ENCODE measurements at regions not wholly inside any gene's neighbourhood (a gene's known extent, or its start where the extent isn't known, plus 50 kb on each side); places are given as distances from the start of the nearest gene placed in this dataset.

GRCh38 chr1:90798344-90798743 is 81.2 kb upstream of the BARHL2 start:
- H3K4me1 Mint-ChIP-seq (ENCODE audit: low read depth), result no peaks in the 10 kb centered on the region
- H3K27ac Mint-ChIP-seq, result no peak overlapping the region
- no peaks in the 10 kb centered on the region for H3K36me3 Mint-ChIP-seq (ENCODE audit: insufficient read depth)
- no peak overlapping the region for H3K4me3 Mint-ChIP-seq (ENCODE audit: low read depth)
- DNase-seq (ENCODE audit: low spot score, unreplicated experiment), result no peak
- TF ChIP-seq CTCF (IDR thresholded peaks at IDR 0.05; ENCODE audit: unreplicated experiment), result no peak
- H3K9me3 Mint-ChIP-seq (ENCODE audit: low read depth), result peaks cover 3% of the 10 kb centered on the region
- H3K27me3 Mint-ChIP-seq, result peaks cover 7% of the 10 kb centered on the region

DNA sequence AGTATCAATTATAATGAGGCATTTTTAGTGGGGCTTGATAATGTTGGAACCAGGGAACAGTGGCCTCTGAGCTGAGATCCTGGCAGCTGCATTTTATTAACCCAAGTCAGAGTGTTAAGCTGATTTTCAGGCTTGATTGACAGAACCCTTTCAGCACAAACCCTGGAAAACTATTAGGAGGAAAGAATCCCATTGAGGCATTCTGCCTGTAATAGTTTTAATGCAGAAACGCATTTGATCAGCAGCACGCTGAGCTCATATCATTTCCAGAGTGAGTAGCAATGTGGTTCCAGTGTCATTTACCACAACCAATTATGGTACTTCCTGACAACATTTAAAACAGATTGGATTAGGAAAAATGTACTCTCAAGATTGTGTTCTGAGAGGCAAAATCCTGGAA is 78.3 kb upstream of the BARHL2 start:
- TF ChIP-seq CTCF (IDR thresholded peaks at IDR 0.05; ENCODE audit: unreplicated experiment), result no peak
- Mint-ChIP-seq H3K4me1 (ENCODE audit: low read depth) (no peaks in the 10 kb centered on the region), H3K36me3 (ENCODE audit: insufficient read depth) (no peaks in the 10 kb centered on the region), H3K9me3 (ENCODE audit: low read depth) (no peaks in the 10 kb centered on the region), H3K27me3 (peaks cover 4% of the 10 kb centered on the region), H3K4me3 (ENCODE audit: low read depth) (no peak overlapping the region), H3K27ac (no peak overlapping the region)
- no peak for DNase-seq (ENCODE audit: low spot score, unreplicated experiment)

DNA sequence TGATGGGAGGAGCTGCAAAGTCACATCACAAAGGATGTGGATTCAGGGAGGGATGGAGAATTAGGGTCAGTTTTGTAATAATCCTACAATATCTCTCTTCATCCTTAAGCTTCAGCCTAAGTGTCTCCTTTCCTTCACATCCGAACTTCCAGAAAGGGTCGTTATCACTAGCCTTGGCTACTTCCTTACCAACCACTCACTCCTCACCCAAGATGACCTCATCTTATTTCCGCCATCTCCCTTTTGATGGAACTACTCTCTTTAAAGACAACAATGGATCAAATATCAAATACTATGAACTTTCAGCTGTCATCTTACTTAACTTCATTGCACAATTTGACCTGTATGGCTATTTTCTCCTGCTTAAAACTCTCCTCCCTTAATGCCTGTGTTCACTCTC is 69.6 kb upstream of the BARHL2 start:
- Mint-ChIP-seq H3K9me3 (ENCODE audit: low read depth) (peaks cover 3% of the 10 kb centered on the region), H3K27ac (no peak overlapping the region), H3K4me3 (ENCODE audit: low read depth) (no peak overlapping the region), H3K27me3 (no peaks in the 10 kb centered on the region), H3K36me3 (ENCODE audit: insufficient read depth) (no peaks in the 10 kb centered on the region), H3K4me1 (ENCODE audit: low read depth) (no peaks in the 10 kb centered on the region)
- no peak for TF ChIP-seq CTCF (IDR thresholded peaks at IDR 0.05; ENCODE audit: unreplicated experiment)
- DNase-seq (ENCODE audit: low spot score, unreplicated experiment), result no peak

GRCh38 chr1:90784186-90784847 is 67.2 kb upstream of the BARHL2 start:
- no peak for TF ChIP-seq CTCF (IDR thresholded peaks at IDR 0.05; ENCODE audit: unreplicated experiment)
- H3K27me3 Mint-ChIP-seq, result peaks cover 3% of the 10 kb centered on the region
- DNase-seq (ENCODE audit: low spot score, unreplicated experiment), result no peak
- no peak overlapping the region for H3K27ac Mint-ChIP-seq
- no peaks in the 10 kb centered on the region for H3K36me3 Mint-ChIP-seq (ENCODE audit: insufficient read depth)
- no peak overlapping the region for H3K4me3 Mint-ChIP-seq (ENCODE audit: low read depth)
- H3K4me1 Mint-ChIP-seq (ENCODE audit: low read depth), result no peaks in the 10 kb centered on the region
- H3K9me3 Mint-ChIP-seq (ENCODE audit: low read depth), result no peaks in the 10 kb centered on the region

DNA sequence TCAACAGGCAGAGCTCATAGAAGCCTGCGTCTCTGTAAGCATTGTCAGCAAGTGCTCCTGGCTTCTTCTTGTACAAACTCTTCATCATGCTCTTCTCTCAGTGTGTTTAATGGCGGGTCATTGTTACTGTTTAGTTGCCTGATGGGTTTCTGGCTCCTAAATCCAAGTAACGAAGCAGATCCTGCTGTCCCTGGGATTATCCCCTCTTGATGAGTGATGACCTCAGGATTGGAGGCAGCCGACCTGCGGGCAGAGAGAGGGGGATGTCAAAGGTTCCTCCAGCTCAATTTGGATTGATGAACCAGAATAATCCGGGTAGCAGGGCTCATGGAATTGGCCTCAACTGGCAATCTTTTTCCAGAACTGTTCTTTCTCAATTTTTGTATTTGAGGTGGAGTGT is 66.1 kb upstream of the BARHL2 start:
- no peak overlapping the region for H3K4me3 Mint-ChIP-seq (ENCODE audit: low read depth)

More for the DNA sequence above, 66.1 kb upstream of the BARHL2 start:
- Mint-ChIP-seq H3K4me1 (ENCODE audit: low read depth) (no peaks in the 10 kb centered on the region), H3K36me3 (ENCODE audit: insufficient read depth) (no peaks in the 10 kb centered on the region), H3K27me3 (peaks cover 3% of the 10 kb centered on the region), H3K27ac (no peak overlapping the region), H3K9me3 (ENCODE audit: low read depth) (no peaks in the 10 kb centered on the region)
- DNase-seq (ENCODE audit: low spot score, unreplicated experiment), result no peak
- no peak for TF ChIP-seq CTCF (IDR thresholded peaks at IDR 0.05; ENCODE audit: unreplicated experiment)

Data from progenitor cell of endocrine pancreas (in vitro differentiated cells).